Amniotic epithelial cell (primary cell): ENCODE measurements at regions not wholly inside any gene's neighbourhood (a gene's known extent, or its start where the extent isn't known, plus 50 kb on each side); places are given as distances from the start of the nearest gene placed in this dataset.
A peak's percentile ranks its signal among the peaks of the same experiment; 100 is the strongest.

ENCODE experiments used
- DNase-seq: peaks from one replicate; pipeline ENCODE4 v3.0.0-alpha.2; 2010; ENCODE audit warnings: low read depth

- peak; percentile 44 for DNase-seq
These were observed 1262.6 kb upstream of the SORCS1 start for GRCh38 chr10:108427146-108427545.

GRCh38 chr10:108425283-108425964 is 1260.9 kb upstream of the SORCS1 start:
- no peak for DNase-seq

GRCh38 chr10:108424656-108425055 is 1260.2 kb upstream of the SORCS1 start:
- peak; percentile 77 for DNase-seq

DNA sequence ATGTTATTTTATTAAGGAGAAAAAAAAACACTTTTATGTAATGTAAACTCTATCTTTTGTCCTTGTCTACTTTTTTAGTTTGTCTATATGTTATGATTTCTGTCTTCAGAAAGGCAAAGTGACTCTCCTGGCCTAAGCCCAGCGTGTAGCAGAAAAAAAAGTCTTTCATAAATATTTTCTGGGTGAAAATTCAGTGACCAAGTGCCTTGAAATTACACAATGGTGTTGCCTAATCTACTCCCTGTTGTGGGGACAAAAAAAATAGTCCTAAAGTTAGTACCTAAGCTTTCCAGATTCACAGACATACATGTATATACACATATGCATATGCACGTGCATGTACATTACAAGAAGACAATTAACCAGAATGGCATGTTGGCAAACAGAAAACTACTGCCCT is 1257.8 kb upstream of the SORCS1 start:
- no peak for DNase-seq

- DNase-seq, result no peak
These were observed 1256.8 kb upstream of the SORCS1 start for GRCh38 chr10:108421266-108421665.

GRCh38 chr10:108413954-108414353 is 1249.4 kb upstream of the SORCS1 start:
- DNase-seq, result no peak

DNA sequence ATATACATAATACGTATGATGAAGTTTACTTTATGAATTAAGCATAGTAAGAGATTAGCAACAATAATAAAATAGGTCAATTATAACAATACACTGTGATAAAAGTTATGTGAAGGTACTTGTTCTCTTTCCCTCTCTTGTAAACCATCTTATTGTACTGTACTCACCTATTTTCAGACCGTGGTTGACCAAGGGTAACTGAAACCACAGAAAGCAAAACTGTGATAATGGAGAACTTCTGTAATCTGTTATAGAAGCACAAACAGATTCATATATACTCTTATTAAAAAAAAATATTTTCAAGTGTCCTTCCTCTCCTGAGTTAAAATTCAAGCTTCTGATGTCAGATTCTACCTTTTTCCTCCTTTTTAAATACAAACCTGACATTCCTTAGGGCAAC is 1247.8 kb upstream of the SORCS1 start:
- no peak for DNase-seq

DNA sequence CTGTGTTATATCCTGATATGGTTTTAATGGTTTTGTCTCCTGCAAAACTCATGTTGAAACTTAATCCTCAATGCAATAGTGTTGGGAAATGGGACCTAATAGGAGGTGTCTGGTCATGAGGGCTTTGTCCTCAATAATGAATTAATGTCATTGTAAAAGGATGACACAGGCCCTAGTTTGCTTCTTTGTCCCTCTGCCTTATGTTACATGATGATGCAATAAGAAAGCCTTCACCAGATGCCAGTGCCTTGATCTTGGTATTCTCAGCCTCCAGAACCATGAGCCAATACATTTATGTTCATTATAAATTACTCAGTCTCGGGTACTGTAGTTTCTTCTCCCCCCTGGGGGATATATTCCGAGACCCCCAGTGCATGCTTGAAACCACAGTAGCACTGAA is 1247.4 kb upstream of the SORCS1 start:
- no peak for DNase-seq

DNA sequence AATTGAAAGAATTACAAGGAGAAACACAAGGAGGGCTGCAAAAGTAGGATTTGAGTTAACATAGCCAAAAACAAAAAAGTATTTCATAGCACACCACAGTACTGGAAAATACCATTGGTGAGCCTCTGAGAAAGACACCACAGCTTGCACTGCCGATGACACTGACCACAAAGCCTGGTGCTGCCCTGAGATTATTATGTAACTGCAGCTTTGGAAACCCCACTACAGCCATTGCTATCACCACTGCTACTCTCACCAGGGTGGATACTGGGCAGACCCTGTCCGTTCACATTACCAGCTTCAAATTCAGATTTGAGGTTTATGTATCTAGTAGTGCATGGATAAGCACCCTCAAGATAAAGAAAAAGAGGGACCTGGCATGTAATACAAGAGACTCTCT is 1246.7 kb upstream of the SORCS1 start:
- no peak for DNase-seq

DNA sequence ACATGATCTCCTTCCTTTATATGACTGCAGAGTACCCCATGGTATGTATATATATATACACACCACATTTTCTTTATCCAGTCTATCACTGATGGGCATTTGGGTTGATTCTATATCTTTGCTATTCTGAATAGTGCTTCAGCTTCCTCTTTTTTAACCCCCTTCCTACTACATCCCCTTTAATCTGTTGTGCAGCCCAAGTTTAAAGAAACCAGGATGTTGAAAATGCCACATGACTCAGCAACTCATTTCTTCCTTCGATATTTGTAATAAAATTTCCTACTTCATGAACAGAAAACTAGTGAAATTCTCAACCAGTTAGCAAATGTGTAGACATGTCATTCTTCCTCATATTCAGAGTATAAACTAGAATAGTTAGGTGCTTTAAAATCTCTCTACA is 1245.7 kb upstream of the SORCS1 start:
- no peak for DNase-seq

- DNase-seq, result no peak
These were observed 1244.8 kb upstream of the SORCS1 start for GRCh38 chr10:108409306-108409705.

GRCh38 chr10:108404155-108404554 is 1239.6 kb upstream of the SORCS1 start:
- peak; percentile 74 for DNase-seq

DNA sequence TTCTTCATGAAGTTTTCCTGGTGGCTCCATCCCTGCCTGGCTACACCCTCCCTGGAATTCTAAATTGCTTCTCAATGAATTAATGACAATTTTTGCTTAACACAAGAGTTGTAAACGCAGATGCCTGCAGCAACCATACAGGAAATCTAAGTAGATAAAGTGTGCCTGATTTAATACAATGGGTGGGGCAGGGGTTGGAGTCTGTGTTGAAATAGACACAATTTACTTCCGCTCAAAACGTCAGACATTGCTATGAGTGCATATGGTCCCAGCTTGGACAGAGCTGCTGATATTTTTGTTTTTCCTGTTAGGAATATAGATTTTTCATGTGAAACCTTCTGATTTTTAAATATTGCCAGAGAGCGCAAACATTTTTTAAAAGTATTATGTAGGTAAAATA is 1235.0 kb upstream of the SORCS1 start:
- no peak for DNase-seq

GRCh38 chr10:108393089-108393488 is 1228.6 kb upstream of the SORCS1 start:
- DNase-seq, result peak; percentile 27

DNA sequence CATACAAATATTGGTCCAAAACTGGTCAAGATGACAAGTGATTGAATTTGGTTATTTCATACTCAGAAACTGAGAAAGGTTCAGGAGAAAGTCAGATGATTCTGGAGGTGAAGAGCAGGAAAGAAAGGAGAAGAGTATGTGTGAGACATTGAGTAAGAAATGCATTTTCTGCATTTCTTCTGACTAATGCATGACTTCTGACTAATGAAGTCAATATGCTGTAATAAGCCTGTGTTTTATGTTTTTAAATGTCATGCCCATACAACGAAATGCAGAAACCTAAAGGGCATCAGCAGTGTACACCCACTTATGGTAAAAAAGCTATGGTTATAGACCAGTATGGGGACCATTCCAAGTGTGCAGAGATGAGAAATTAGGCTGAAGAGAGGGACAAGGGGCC is 1227.8 kb upstream of the SORCS1 start:
- DNase-seq, result peak; percentile 86

GRCh38 chr10:108388706-108389105 is 1224.2 kb upstream of the SORCS1 start:
- no peak for DNase-seq

- DNase-seq, result no peak
These were observed 1221.5 kb upstream of the SORCS1 start for GRCh38 chr10:108385963-108386362.

DNA sequence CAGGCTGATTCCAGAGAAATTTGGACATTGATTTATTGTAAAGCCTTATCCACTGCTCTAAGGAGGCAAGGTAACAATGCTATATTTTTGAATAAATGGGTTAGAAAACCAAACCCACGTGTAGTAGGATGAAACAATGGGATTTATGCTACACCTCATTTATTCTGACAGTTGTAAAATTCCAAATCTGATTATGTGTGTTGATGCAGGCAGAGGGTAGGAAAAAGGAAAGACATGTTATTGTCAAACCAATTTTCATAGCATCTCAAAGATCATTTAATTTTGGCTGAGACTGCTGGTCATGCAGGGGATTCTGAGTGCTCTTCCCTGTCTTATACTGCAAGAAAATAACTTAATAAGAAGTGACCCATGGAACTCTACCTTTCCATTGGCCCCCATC is 1219.9 kb upstream of the SORCS1 start:
- no peak for DNase-seq

GRCh38 chr10:108378779-108379178 is 1214.3 kb upstream of the SORCS1 start:
- no peak for DNase-seq

- peak; percentile 90 for DNase-seq
These were observed 1211.2 kb upstream of the SORCS1 start for GRCh38 chr10:108375691-108376090.

DNA sequence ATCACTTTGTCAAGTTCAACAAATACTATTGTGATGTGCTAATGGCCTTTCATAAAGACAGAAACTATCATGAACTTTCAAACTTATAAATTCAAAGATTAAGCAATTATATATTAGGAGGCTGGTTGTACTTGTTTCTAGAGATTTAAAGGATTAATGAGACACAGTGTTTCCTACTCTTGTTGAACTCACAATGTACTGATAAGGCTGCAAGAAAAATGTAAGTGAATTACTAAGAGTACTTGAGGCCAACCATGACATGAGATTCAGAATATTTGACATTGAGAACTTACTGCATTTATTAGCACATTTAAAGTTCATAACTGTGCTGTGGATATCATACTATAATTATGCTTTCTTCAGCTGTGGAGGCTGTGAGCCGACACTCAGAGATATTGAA is 1210.5 kb upstream of the SORCS1 start:
- peak; percentile 91 for DNase-seq

DNA sequence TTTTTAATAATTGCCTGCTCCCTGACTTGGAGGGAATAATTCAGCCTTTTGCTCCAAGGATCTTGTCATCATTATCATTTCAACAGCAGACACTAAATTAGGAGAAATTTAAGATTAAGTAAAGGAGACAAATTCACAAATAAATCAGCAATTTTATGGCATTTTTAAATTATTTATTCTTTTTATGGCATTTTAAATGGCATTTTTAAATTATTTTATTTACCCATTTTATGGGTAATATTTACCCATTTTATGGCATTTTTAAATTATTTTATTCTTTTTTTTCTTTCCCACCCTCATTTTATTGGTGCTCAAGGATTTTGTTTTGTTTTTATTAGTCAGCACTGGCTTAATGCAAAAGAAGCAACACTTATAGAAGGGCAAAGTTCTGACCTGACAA is 1201.0 kb upstream of the SORCS1 start:
- no peak for DNase-seq

DNA sequence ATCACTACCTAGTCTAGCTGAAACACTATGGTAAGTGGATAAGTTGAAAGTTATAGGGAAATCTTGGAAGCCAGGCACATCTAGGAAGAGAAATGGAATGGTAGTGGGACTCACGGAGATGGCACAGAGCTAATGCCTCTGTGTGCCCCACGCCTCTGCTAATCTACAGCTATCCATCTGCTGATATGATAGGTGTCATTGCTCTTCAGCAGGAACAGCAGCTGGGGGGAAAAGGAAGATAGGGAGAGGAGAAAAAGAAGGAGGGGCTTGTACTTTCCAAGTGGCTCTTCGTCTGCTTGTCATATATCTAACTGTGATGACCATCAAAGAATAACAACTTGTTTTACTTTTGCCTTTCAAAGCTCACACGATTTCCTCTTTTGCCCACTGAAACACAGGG is 1199.1 kb upstream of the SORCS1 start:
- no peak for DNase-seq

DNA sequence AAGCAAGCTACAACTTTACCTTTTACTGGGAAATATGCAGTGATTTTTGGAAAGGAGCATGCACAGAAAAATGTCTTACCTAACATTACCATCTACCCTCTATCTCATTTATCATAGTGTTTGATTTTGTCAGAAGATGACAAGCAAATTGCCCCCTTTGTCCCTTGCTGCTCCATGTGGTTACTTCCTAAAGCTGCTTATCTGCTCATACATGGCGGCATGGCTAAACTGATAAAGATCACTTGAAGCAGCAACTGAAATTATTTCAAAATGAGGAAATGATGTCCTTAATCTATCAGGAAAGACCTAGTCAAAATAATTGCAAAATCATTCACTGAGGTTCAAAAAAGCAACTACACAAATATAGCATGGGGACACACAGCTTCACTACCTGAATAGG is 1198.5 kb upstream of the SORCS1 start:
- DNase-seq, result no peak

GRCh38 chr10:108362296-108362695 is 1197.8 kb upstream of the SORCS1 start:
- no peak for DNase-seq
